HG03432 (cell line): ENCODE measurements at regions not wholly inside any gene's neighbourhood (a gene's known extent, or its start where the extent isn't known, plus 50 kb on each side); places are given as distances from the start of the nearest gene placed in this dataset.
"Not testable (repeated sequence)": the region's sequence is repeated elsewhere in the genome, so short reads cannot be mapped to it uniquely, and the experiment has no call there.

Experiments used
- ATAC-seq: cut with Tn5 transposase; IDR thresholded peaks from one replicate; pipeline ENCODE4 v1.9.1; 2021; ENCODE audit warnings: mild to moderate bottlenecking, moderate library complexity; ENCODE audit not compliant: unreplicated experiment

- ATAC-seq = no peak
Measured at GRCh38 chr6:112574190-112574589, 227.1 kb downstream of the RFPL4B start.

DNA sequence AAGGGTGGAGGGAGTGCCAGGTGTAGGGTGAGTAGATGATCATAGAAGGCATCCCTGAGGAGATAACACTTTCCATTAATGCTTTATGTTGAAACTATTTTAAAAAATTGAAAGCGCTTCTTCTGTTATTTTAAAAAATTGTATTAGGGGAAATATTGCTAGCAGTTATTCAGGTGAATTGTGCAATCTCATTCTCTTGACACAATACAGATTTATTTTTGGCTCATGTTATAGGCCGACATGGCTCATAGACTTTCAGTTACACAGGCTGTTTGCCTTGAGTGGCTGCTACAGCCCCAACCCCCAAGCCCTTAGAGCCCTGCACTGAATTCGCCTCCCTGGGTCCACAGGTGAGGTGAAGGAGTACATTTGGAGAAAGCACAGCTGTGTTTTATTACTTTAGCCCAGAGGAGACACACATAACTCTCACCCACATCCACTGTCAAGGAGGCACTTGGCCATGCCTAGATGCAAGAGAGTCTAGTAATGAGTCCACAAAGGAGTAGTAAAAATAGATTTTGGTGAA is 228.2 kb downstream of the RFPL4B start:
- ATAC-seq = no peak

- ATAC-seq = no peak
Measured at GRCh38 chr6:112576423-112576822, 229.3 kb downstream of the RFPL4B start.

GRCh38 chr6:112579601-112580000 is 232.5 kb downstream of the RFPL4B start:
- ATAC-seq = no peak

- ATAC-seq = no peak
Measured at GRCh38 chr6:112581015-112581414, 233.9 kb downstream of the RFPL4B start.

- ATAC-seq = no peak
Measured at GRCh38 chr6:112590326-112590725, 243.2 kb downstream of the RFPL4B start.

DNA sequence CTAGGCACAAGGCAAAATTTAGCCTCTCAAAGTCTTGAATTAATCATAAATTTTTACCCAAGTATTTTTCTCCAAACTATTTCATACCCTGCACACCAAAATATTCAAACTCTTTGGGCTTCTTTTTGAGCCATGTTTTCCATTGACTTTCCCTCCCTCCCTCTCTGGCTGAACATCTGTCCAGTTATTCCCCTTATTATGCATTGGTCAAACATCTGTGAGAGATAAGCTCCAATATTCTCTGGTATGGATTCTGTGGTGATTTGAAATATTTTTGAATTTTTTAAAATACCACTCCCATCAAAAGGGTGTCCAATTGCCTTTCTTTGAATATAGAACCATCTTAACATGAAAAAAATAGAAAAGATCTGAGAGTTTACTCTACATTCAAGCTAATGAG is 244.2 kb downstream of the RFPL4B start:
- no peak for ATAC-seq

DNA sequence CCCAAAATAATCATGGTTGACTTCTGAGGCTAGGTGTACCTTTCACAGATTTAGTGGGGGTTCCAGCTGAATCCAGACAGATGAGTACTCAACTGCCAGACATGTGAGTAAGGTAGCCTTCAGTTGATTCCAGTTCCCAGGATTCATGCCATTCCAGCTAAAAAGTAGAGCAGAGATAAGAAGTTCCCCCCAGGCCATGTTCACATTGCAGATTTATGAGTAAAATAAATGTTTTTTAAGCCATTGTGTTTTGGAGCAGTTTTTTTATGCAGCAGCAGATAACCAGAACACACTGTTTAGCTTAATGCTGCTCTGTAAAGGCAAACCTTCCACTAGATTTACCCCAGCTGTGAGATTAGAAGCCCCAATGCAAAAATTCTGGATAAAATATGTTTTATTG is 245.0 kb downstream of the RFPL4B start:
- no peak for ATAC-seq

DNA sequence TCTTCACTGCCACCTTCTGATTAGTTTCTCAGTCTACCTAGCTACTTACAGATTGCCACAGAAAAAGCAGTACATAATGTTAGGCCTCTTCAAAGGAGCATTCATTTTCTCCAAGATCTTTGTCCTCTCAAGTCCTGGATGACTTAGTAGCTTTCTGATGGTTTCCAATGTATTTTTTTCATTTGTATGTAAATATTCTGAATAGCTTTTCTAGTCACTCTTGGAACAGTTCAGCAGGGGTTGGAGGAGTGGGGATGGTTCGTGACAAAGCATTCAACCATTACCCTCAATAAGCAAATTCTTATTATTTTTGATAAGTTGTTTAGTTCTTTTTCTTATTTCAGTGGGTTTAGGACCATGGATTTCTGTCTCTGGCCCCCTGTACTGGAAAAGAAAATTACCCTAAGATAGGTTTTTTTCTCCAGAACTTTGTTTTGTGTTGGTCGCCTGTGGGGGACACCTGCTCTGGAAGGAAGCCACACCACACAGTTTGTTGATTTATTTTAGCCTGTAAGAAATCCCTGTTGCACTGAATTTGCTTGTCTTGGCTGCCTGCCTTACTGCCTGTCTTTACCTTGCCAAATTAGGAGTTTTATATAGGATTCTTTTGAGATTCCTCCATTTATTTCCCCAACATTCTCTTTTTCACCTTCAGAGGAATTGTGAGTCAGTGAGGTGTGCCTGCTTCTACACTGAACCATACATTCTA is 247.9 kb downstream of the RFPL4B start:
- no peak for ATAC-seq

DNA sequence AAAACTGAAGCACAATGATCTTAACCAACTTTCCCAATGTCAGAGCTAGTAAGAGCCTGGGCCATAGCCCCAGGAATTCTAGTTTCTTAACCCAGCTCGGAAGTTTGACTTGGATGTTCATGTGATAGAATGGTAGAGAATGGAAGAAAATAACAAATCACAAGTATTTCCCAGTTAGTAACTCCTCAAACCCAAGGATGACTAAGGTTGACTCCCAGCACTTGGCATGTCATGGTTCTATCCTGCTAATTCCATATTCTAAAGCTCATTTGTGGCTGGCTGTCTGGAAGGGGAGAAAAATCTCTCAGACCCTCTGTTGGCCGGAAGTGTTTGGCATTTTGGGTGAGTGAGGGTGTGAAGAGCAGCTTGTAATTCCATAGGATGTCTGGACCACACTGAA is 248.7 kb downstream of the RFPL4B start:
- no peak for ATAC-seq

DNA sequence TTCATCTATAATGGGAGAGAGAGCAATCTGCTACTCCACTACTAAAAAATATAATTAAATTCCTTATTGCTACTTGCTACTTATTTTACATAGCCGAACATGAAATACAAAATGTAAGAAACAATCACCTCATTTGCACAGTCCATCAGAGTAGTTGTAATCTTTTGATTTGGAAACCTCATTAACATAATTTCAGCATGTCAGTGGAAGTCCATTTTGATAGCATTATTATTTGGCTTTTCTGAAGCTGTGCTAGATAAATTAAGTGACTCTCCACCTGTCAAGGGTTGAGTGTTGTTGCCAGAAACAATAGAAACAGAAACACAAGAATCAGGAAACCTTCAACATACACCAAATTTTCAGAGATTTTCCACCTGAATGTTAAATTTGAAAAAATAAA is 250.0 kb downstream of the RFPL4B start:
- ATAC-seq = no peak

DNA sequence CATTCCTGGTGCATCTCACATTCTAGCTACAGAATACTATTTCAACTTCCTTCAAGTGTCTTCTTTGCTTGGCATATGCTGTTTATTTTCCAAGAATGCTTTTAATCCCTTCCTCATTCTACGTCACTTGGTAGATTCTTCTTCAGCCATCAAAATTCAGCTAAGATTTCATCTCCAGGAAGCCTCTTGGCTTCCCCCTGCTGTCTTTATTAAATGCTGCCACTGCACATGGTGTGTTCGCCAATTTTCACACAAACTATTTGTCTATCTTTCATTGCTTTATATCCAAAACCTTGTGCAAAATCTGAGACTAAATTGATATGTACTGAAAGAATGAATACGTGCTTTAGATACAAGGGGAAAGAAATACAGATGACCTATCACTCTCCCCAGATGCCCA is 253.0 kb downstream of the RFPL4B start:
- ATAC-seq = no peak

GRCh38 chr6:112603726-112604125 is 256.6 kb downstream of the RFPL4B start:
- no peak for ATAC-seq

- no peak for ATAC-seq
Measured at GRCh38 chr6:112606656-112607435, 259.7 kb downstream of the RFPL4B start.

- not testable (repeated sequence) for ATAC-seq
Measured at GRCh38 chr6:112608925-112609324, 261.8 kb downstream of the RFPL4B start.

DNA sequence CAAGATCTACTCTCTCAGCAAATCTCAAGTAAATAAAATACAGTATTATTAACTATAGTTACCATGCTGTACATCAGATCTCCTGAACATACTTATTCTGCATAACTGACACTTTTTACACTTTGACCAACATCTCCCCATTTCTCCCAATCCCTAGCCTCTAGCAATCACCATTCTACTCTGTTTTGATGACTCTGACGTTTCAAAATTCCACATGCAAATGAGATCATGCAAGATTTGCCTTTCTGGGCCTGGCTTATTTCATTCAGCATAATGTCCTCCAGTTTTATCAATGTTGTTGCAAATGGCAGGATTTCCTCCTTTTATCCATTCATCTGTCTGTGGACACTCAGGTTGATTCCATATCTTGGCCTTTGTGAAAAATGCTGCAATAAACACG is 266.3 kb downstream of the RFPL4B start:
- ATAC-seq = no peak

DNA sequence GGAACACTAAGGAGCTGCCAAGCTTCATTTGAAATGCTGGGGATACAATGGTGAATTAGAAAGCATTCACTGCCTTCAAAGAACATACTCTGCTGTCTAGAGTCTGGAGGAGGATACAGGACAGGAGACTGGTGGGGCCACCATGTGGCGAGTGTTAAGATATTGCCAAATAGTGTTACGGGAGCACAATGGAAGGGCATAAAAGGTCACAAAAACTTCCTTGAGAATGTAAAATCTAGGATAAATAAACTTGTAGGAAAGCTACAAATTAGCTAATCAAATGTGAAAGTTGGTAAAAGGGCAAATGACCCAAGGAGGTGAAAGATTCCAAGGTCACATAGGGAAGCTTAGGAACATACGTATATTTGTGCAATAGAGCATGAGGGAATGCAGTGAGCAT is 271.7 kb downstream of the RFPL4B start:
- ATAC-seq = no peak

- ATAC-seq = peak; percentile 83
Measured at GRCh38 chr6:112620812-112621569, 273.9 kb downstream of the RFPL4B start.

DNA sequence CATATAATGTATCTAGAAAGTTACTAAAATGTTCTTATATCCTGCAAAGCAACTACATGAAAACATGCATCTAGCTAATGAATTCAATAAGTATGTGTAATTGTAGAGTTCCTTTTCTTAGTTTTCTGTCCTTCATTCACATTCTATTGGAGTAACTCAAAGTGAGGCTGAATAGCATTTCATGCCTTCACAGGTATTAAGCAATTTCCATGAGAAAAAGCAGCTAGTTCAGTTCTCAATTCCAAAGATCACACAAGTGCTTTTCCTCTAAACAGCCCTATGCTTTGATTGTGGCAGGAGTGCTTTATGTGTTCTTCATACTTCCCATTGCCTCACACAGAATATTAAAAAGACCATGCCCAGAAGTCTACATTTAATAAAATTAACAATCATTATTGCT is 274.9 kb downstream of the RFPL4B start:
- ATAC-seq = no peak

DNA sequence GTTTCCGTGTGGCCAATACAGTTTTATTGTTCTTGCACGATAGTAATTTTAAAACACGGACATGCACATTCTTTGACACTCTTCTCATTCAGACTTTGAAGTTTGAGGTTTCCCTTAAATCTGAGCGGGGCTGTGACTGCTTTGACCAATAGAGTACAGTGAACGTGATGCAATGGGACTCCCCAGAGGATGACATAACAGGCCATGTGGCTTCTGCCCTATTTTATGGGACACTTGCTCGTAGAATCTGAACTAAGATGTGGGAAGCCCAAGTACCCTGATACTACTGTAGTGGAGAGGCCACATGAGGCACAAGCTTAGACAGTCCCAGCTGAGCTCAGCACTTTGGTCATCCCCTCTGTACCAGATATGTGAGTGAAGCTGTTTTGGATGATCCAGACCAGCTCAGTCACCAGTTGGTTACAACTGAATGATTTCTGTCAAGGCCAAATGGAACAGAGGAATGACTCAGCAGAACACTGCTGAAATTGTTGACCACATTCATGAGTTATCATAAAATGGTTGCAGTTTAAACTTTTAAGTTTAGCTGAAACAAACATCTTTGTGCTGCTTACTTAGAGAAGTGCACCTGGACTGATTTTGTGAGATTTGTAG is 279.4 kb downstream of the RFPL4B start:
- ATAC-seq = peak; percentile 95

DNA sequence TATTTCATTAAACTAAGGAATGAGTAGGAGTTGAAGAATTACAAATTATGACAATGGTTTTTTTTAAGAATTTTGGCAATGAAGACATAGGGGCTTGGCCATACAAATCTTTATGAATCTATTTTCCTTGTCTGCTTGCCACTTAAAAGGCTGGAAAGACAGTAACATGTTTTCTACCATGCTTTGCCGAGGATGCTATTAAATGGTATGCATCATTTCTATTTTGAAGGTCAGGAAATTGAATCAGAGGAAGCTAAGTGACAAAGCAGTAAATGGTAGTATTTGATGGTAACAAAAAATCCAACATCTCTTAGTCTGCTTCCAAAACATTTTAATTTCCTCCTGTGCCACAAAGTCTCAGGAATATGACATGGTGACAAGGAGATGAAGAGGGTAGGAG is 287.2 kb downstream of the RFPL4B start:
- no peak for ATAC-seq
